ENCODE measurements at regions not wholly inside any gene's neighbourhood (a gene's known extent, or its start where the extent isn't known, plus 50 kb on each side); places are given as distances from the start of the nearest gene placed in this dataset.

- TF ChIP-seq, protein P1, sequence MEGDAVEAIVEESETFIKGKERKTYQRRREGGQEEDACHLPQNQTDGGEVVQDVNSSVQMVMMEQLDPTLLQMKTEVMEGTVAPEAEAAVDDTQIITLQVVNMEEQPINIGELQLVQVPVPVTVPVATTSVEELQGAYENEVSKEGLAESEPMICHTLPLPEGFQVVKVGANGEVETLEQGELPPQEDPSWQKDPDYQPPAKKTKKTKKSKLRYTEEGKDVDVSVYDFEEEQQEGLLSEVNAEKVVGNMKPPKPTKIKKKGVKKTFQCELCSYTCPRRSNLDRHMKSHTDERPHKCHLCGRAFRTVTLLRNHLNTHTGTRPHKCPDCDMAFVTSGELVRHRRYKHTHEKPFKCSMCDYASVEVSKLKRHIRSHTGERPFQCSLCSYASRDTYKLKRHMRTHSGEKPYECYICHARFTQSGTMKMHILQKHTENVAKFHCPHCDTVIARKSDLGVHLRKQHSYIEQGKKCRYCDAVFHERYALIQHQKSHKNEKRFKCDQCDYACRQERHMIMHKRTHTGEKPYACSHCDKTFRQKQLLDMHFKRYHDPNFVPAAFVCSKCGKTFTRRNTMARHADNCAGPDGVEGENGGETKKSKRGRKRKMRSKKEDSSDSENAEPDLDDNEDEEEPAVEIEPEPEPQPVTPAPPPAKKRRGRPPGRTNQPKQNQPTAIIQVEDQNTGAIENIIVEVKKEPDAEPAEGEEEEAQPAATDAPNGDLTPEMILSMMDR (IDR thresholded peaks at IDR 0.05; ENCODE audit: low read length), result no peak
- no peak for TF ChIP-seq EZH2phosphoT487 (IDR thresholded peaks at IDR 0.05; ENCODE audit: low read length)
- no peak for TF ChIP-seq EZH2 (optimal IDR thresholded peaks at IDR 0.05; ENCODE audit: low read depth, low read length)
These were observed 1272.8 kb downstream of the SUCLG1 start for GRCh38 chr2:83186105-83186760.
